ENCODE measurements at regions not wholly inside any gene's neighbourhood (a gene's known extent, or its start where the extent isn't known, plus 50 kb on each side); places are given as distances from the start of the nearest gene placed in this dataset.

GRCh38 chr2:79437433-79438267 lies 75.2 kb upstream of the CTNNA2 start:
- TF ChIP-seq CTCF (IDR thresholded peaks at IDR 0.05) (no peak), POLR2A (IDR thresholded peaks at IDR 0.05) (no peak)

Measured in tibial nerve (tissue), 3 donors.